HG03520 (cell line): ENCODE measurements at regions not wholly inside any gene's neighbourhood (a gene's known extent, or its start where the extent isn't known, plus 50 kb on each side); places are given as distances from the start of the nearest gene placed in this dataset.
"Not testable (repeated sequence)": the region's sequence is repeated elsewhere in the genome, so short reads cannot be mapped to it uniquely, and the experiment has no call there.

Experiments used
- ATAC-seq: cut with Tn5 transposase; IDR thresholded peaks from one replicate; pipeline ENCODE4 v1.9.1; 2021; ENCODE audit warnings: mild to moderate bottlenecking, moderate library complexity; ENCODE audit not compliant: unreplicated experiment

DNA sequence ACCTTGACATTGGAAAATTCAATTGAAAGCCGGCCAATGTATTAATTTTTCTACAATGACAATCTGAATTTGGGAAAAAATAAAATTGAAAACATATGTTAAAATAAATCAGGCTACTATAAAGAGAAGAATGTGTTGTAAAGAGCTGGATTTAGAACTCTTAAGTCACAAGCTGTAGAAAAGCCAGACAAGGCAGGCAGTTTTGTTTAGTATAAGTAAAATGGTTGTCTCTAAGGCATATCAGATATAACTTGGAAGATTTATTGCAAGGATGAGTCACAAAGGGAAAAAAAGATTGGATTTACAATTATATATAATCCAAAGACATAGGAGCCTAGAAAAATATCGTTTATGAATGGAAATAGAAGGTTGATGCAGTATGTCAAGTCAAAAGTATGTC, 549.1 kb upstream of the EPHA5 start:
- no peak for ATAC-seq

DNA sequence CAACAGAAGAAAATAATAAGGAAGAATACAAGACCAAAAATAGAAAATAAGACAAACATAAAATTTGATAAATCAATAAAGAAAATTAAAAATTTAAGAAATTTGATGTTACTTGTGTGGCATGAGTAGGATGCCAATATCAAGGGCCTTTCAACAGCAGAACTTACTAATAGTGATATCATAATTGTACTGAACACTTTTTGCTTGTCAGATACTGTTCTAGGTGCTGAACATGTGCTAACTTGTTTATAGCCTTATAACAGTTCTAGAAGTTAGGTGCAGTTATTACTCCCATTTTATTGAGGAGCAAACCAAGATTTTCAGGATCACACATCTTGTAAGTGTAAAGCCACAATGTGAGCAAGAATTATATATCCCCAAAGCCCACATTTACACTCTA, 546.0 kb upstream of the EPHA5 start:
- ATAC-seq = no peak

DNA sequence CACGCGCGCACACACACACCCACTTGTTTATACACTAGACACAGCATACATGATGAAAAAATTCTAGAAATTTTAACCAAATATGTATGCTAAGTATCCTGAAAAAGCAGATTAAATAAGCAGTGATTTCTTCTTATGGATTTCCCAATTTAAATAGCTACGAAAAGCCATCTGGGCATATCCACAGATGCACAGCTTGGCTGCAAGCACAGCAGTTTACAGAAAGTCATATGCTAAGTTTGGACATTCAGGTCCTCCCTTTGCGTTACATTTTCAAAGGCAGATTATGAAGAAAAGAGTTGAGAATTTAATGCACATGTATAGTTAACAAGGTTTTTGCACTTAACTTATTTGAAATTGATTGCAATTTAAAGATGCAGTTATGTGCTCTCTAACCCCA, 542.2 kb upstream of the EPHA5 start:
- no peak for ATAC-seq

- no peak for ATAC-seq
Measured at GRCh38 chr4:66204534-66205247, 534.4 kb upstream of the EPHA5 start.

DNA sequence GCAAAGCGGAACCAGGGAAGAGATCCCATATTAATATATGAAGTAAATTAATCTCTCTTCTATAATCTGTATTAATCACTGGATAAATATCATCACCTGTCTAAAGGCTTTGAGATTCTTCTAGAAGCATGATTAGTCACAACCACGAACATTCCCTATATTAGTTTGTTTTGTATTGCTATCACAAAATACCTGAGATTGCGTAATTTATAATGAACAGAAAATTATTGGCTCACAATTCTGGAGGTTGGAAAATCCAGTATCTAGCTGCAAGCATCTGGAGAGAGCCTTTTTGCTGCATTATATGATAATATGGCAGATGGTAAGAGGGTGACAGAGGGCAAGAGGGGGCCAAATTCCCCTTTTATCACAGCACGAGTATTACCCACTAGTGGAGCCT, 532.6 kb upstream of the EPHA5 start:
- no peak for ATAC-seq

DNA sequence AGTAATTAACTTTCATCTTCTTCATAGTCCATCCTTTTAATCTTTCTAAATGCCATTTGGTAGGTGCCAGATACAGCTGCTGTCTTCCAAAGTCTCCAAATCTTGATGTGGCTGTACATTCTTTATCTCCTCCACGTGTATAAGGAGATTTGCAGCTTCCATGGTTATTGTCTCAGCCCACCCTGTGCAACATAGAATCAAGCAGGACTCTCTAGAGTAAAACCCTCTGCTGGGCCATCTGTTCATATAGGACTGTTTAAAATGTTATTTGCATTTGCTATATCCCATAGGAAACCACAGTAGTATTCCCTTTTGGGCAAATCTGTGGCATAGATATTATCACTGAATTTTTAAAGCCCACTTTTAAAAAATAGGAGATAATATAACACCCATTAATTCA, 527.2 kb upstream of the EPHA5 start:
- ATAC-seq = no peak

DNA sequence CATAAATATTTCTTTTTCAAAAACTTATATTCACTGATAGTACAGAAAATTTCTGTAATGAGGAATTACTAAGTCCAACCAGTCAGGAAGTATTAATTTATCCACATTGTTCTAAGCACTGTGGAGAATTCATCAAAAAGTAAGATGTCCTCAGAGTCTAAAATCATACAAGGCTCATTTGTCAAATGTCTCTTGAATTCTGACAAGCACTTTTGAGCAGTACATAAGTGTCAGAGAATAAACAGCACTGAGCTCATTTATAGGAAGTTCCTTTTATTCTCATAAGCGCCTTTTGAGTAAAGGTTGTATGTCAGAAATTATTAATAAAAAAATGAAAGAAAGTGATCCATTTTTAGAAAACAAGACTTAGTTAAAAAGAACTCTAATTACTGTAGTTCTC, 523.2 kb upstream of the EPHA5 start:
- no peak for ATAC-seq

DNA sequence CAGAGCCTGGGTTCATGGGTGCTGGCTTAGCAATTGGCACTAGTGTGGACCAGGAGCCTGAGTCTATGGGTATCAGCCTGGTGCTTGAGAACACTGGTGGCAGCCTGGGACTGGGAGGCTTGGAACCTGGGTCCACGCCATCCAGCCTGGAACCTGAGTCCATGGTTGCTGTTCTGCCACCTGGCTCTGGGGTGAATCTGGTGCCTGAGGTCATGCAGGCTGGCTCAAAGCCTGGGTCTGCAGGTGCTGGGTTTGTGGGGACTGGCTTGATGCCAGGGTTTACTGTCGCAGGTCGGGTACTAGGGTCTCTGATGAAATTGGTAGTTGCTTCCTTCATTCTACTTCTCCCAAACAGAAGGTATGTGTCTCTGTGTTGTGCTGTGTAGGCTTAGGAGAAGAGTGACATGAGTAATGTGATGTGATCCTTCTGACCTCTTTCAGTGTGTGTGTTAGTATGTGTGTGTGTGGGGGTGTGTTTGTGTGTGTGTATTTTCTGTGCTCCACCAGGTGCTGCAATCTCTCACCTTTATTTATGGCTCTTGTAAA, 517.0 kb upstream of the EPHA5 start:
- ATAC-seq = no peak

- ATAC-seq = no peak
Measured at GRCh38 chr4:66186095-66186494, 515.8 kb upstream of the EPHA5 start.

- no peak for ATAC-seq
Measured at GRCh38 chr4:66182636-66183035, 512.3 kb upstream of the EPHA5 start.

- no peak for ATAC-seq
Measured at GRCh38 chr4:66178906-66179305, 508.6 kb upstream of the EPHA5 start.

DNA sequence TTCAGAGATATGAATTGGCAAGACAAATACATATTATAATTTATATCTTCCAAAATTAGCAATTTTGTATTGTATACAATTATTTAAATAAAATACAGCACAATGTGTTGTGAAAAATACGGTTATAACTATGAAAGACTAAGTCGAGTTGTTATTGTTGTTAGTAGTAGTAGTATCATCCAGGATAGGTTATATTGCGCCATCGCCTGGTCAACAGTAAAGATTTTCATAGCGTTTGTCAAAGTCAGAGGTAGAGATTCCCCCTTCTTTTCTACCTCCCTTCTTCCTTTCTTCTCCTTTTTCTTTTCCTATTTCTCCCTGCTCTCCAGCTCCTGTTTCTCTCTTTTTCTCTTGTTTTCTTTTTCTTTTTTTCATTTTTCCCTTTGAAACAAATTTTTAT, 499.1 kb upstream of the EPHA5 start:
- ATAC-seq = no peak

GRCh38 chr4:66164869-66165268, 494.6 kb upstream of the EPHA5 start:
- ATAC-seq = no peak

DNA sequence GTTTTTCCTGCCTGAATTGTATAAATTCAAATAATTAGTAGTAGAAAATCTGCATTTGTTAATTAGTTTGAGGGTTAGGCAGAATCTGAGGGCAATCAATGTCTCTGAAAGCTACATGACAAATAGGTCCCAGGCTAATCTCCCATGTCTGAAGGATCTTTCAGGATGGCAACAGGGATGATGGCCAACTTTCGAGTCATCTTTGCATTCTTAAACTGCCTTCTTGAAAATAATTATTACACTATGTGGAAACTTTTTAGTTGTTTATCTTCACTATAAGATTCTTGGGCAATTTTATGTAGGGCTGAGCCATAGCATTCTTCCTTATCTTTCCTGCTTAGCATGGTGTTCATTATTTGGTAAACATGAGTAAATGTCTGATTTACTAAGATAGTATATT, 490.3 kb upstream of the EPHA5 start:
- ATAC-seq = no peak

DNA sequence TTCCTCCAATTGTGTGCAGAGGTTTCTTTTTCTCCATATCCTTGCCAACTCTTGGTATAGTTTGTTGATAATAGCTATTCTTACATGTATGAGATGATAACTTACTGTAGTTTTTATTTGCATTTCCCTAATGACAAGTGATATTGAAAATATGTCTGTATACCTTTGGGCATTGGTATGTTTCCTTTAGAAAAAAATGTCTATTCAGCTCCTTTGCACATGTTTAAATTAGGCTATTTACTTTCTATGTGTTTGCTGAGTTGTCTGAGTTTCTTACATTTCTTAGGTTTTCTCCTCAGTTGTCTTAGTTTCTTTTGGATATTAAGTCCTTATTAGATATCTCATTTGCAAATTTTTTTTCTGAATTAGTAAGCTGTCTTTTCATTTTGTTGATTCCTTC, 487.3 kb upstream of the EPHA5 start:
- ATAC-seq = no peak

DNA sequence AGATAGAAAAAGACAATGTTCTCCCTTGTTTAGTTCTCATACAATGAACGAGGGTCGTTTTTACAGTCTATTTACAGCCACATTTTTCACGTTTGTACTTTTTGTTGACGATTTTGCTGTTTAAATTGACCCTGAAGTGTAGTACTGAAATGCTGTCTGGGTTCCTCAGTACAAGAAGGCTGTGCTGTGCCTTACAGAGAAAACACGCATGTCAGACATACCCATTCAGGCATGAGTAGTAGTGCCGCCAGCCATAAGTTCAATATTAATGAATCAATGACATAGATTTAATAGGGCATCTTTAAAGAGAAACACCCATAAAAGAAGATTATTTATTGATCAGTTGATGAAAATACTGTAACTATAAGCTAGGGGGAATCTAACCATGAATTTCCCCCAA, 459.8 kb upstream of the EPHA5 start:
- no peak for ATAC-seq

DNA sequence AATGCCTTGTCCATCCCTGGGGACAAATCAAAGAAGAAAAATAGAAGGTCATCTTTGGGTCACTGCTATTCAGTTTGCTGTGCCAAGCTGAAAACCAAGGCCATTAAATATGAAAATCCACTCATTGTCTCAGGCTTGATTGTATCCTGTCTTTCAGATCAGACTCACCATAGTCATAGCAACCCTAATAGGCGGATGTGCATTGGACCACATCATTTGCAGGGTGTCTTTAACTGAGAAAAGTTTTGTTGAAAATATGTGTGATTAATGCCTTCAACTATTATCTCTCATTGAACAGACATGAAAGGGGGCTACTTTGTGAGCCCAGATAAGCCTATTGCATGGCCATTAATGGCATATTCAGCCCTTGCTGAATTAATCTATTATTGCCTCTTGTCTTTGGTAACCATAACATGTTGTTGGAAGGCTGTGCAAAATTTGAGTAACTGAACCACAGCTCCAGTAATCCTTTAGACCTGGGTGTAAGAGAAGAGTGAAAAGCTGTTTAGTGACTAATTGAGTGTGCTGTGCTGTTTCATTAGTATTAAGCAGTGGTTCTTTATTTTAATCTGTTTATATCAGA, 453.6 kb upstream of the EPHA5 start:
- ATAC-seq = no peak

GRCh38 chr4:66123190-66123589, 452.9 kb upstream of the EPHA5 start:
- ATAC-seq = no peak

- ATAC-seq = not testable (repeated sequence)
Measured at GRCh38 chr4:66115231-66115630, 444.9 kb upstream of the EPHA5 start.

DNA sequence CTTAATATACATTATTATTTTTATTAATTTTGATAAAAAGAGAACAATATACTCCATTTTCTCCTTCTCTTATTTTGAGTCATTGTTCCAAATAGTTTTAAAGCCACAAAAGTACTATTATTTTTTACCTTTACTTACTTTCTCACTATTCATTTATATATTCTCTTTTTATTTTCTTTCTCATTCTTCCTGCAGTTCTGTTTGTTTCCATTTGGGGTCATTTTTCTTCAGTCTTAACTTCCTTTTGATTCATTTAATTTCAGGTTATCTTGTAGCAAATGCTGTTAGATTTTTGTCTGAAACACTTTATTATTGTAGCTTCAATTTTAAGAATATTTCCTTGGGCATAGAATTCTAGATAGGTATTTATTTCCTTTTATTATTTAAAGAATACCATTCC, 438.6 kb upstream of the EPHA5 start:
- ATAC-seq = no peak

GRCh38 chr4:66097218-66097617, 426.9 kb upstream of the EPHA5 start:
- ATAC-seq = no peak

- no peak for ATAC-seq
Measured at GRCh38 chr4:66095065-66095464, 424.8 kb upstream of the EPHA5 start.

DNA sequence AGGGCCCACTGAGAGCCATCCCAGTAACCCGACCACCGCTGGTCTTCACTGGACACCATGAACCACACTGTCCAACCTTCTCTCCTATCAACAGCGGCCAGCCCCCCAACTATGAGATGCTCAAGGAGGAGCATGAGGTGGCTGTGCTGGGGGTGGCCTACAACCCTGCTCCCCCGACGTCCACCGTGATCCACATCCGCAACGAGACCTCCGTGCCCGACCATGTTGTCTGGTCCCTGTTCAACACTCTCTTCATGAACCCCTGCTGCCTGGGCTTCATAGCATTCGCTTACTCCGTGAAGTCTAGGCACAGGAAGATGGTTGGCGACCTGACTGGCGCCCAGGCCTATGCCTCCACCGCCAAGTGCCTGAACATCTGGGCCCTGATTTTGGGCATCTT, 423.8 kb upstream of the EPHA5 start:
- no peak for ATAC-seq
